Activated CD4-positive, alpha-beta memory T cell treated with anti-CD3 and anti-CD28 coated beads for 36 hours (primary cell): ENCODE measurements at regions not wholly inside any gene's neighbourhood (a gene's known extent, or its start where the extent isn't known, plus 50 kb on each side); places are given as distances from the start of the nearest gene placed in this dataset.

Experiments used
- CTCF ChIA-PET: fragments of 350-600 bp; sonication (Branson Sonifier 250); formaldehyde crosslinking; loops from one replicate; lab custom pipeline; 2021; ENCODE audit warnings: antibody characterized with exemption, inconsistent platforms; lab: Charles Lee
- POLR2A ChIA-PET: fragments of 350-600 bp; sonication (Branson Sonifier 250); formaldehyde crosslinking; loops from one replicate; lab custom pipeline; 2021; ENCODE audit warnings: antibody characterized with exemption; lab: Charles Lee
- DNase-seq: peaks from one replicate; pipeline ENCODE4 v3.0.0-alpha.2; 2020
- H3K27ac Mint-ChIP-seq: one replicate; pipeline ENCODE4 v1.8.0; 2021; ENCODE audit warnings: mixed read lengths
- H3K27me3 Mint-ChIP-seq: one replicate; pipeline ENCODE4 v1.8.0; 2021; ENCODE audit warnings: mixed read lengths
- H3K36me3 Mint-ChIP-seq: one replicate; pipeline ENCODE4 v1.8.0; 2021; ENCODE audit warnings: mixed read lengths
- H3K4me1 Mint-ChIP-seq: one replicate; pipeline ENCODE4 v1.8.0; 2021; ENCODE audit warnings: low read depth, mixed read lengths
- H3K4me3 Mint-ChIP-seq: one replicate; pipeline ENCODE4 v1.8.0; 2021; ENCODE audit warnings: mild to moderate bottlenecking, mixed read lengths
- H3K9me3 Mint-ChIP-seq: one replicate; pipeline ENCODE4 v1.8.0; 2021; ENCODE audit warnings: mixed read lengths
- intact Hi-C: fragments of 100-400 bp; cut with micrococcal nuclease; formaldehyde crosslinking; loops from one replicate; pipeline ENCODE4 v1.15.1; 2023

DNA sequence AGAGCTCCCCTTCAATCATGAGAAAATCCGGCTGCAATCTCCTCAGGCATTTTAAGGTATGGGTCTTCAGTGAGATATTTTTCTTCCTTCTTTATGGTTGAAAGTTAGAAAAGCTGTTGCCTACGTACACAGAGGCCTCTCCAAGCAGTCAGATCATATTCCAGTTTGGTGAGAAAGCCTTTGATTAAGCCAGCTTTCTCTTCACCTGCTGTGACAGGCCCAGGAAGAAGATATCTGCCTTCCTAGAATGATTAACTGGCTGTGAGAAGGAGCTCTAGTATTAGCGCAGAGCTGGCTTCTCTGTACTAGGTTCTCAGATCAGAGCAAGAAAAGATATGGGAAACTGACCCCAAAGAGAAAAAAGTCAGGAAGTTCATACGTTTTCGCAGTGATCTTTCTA lies 585.0 kb upstream of the CHAC2 start:
- CTCF ChIA-PET: no interaction called here

DNA sequence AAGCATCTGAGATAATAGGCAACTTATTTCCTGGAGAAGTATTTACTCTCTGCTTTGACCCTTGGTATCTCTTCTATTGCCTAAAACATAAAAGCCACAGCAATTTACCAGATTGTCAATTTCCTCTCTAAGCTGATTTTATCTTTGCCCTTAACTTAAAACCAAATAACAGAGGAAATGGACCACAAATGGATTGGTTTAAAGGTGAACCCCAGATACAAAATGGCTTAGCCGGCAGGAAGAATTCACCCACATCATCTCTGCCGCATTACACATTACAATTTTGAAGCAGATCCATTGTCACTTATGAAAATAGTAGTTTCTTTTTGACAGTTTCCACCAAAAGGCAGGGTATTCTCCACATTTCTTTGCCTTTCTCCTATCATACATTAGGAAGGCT lies 585.8 kb upstream of the CHAC2 start:
- intact Hi-C loops: no loop called here
- peaks cover 2% of the 10 kb centered on the region for H3K4me1 Mint-ChIP-seq
- H3K27me3 Mint-ChIP-seq: no peaks in the 10 kb centered on the region
- no peaks in the 10 kb centered on the region for H3K36me3 Mint-ChIP-seq
- POLR2A ChIA-PET: no interaction called here
- no peak for DNase-seq
- CTCF ChIA-PET: no interaction called here
- no peak overlapping the region for H3K27ac Mint-ChIP-seq
- no peak overlapping the region for H3K4me3 Mint-ChIP-seq
- no peaks in the 10 kb centered on the region for H3K9me3 Mint-ChIP-seq

More for the DNA sequence above, 585.0 kb upstream of the CHAC2 start:
- DNase-seq: no peak
- intact Hi-C loops: no loop called here
- no peaks in the 10 kb centered on the region for H3K27me3 Mint-ChIP-seq
- no peak overlapping the region for H3K27ac Mint-ChIP-seq
- H3K36me3 Mint-ChIP-seq: no peaks in the 10 kb centered on the region
- no peaks in the 10 kb centered on the region for H3K9me3 Mint-ChIP-seq
- H3K4me1 Mint-ChIP-seq: peaks cover 2% of the 10 kb centered on the region
- POLR2A ChIA-PET: no interaction called here
- H3K4me3 Mint-ChIP-seq: no peak overlapping the region

DNA sequence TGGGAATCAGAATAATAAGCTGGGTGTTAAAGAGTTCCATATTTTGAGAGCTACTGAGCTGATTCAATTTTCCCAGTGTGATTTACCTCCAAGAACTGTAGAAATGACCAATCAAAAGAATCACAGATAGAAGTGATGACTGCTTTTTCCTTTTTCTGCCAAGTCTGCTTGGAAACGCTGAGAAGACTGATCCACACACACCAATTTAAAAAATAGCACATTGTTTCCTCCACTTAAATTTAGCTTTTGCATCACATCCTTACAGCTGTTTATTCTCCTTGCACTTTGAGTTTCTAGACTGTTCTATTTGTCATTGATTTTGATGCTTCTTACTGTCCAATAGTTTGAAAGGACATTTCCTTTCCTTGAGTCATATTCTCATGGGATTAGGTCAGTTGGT lies 590.3 kb upstream of the CHAC2 start:
- intact Hi-C loops: no loop called here
- no peak for DNase-seq
- H3K27me3 Mint-ChIP-seq: no peaks in the 10 kb centered on the region
- POLR2A ChIA-PET: no interaction called here
- no peak overlapping the region for H3K27ac Mint-ChIP-seq
- no peaks in the 10 kb centered on the region for H3K9me3 Mint-ChIP-seq
- no peaks in the 10 kb centered on the region for H3K36me3 Mint-ChIP-seq
- CTCF ChIA-PET: no interaction called here
- no peak overlapping the region for H3K4me3 Mint-ChIP-seq
- H3K4me1 Mint-ChIP-seq: peaks cover under 1% of the 10 kb centered on the region

DNA sequence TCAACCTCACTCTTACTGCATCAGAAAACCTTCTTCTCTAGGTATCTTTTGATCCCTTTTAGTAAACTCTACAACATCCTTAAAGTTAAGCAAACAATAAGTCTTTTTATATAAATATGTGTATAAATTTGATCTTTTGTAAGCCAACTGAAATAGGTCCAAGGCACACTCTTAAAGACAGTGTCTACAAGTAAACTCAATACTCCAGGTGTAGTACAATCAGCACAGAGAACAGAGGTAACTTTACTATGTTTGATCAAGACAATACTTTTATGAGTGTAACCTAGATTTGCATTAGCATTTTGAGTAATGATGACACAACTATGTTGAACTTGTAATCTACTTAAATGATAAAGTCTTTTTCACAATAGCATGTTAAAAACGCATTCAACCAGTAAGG lies 593.1 kb upstream of the CHAC2 start:
- ChIA-PET POLR2A (no interaction called here), CTCF (no interaction called here)
- H3K27me3 Mint-ChIP-seq: no peaks in the 10 kb centered on the region
- H3K9me3 Mint-ChIP-seq: no peaks in the 10 kb centered on the region
- no peak for DNase-seq
- no peak overlapping the region for H3K4me3 Mint-ChIP-seq
- H3K36me3 Mint-ChIP-seq: no peaks in the 10 kb centered on the region
- H3K4me1 Mint-ChIP-seq: no peaks in the 10 kb centered on the region
- H3K27ac Mint-ChIP-seq: no peak overlapping the region
- intact Hi-C loops: no loop called here

DNA sequence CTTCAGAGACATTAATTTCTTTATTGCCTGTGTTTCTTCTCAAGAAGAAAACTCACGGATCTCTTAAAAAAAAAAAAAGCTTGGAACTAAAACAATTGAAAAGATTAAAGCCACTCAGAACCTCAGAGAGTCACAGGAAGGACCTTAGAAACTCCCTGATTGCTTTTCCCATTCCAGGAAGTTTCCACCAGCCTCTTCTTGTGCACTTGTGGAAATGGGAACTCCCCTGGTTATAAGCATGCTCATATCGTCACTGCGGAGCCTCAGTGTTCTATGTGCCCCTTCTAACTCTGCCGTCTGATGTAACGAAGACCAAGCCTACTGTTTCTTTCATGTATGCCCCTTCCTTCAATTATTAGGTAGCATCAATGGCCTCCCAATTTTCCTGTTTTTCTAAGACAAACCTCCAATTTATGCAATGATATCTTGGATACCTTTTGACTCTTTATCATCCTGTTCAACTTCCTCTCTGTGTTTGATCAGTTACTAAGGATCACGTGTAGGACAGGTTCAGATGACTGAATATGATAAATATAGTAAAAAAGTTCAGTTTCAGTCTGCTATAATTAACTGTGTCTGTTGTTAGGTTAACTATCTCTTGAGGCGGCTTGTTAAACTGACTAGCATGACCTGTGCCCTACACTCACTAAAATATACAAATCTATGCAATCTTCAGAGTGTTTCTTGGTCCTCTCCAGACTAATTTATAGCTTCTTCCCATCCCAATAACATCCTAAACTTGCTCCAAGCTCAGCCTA lies 593.7 kb upstream of the CHAC2 start:
- DNase-seq: no peak
- no peaks in the 10 kb centered on the region for H3K4me1 Mint-ChIP-seq
- no peaks in the 10 kb centered on the region for H3K9me3 Mint-ChIP-seq
- CTCF ChIA-PET: no interaction called here
- H3K27me3 Mint-ChIP-seq: no peaks in the 10 kb centered on the region
- POLR2A ChIA-PET: no interaction called here
- H3K4me3 Mint-ChIP-seq: no peak overlapping the region
- H3K36me3 Mint-ChIP-seq: no peaks in the 10 kb centered on the region
- no peak overlapping the region for H3K27ac Mint-ChIP-seq
- intact Hi-C loops: no loop called here

DNA sequence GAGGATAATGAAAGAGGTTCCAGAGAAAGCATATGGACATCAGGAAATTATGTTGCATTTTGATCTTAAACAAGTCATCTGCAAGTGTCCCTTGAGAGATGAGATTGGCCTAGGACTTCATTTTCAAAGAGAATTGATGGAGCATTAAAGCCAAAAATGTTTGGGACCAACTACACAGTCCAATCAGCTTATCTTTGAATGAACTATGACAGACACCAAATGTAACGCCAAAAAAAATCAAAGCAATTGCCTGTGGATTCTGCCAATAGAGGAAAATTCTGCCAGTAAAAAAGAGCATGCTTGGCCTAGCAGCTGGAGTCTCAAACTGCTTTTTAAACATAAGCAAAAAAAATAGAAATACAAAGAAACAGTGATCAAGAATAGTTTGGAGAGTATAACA lies 594.5 kb upstream of the CHAC2 start:
- ChIA-PET CTCF (no interaction called here), POLR2A (no interaction called here)
- H3K4me3 Mint-ChIP-seq: no peak overlapping the region
- H3K27ac Mint-ChIP-seq: no peak overlapping the region
- no peaks in the 10 kb centered on the region for H3K27me3 Mint-ChIP-seq
- no peaks in the 10 kb centered on the region for H3K9me3 Mint-ChIP-seq
- no peaks in the 10 kb centered on the region for H3K4me1 Mint-ChIP-seq
- H3K36me3 Mint-ChIP-seq: no peaks in the 10 kb centered on the region
- intact Hi-C loops: no loop called here
- DNase-seq: no peak

DNA sequence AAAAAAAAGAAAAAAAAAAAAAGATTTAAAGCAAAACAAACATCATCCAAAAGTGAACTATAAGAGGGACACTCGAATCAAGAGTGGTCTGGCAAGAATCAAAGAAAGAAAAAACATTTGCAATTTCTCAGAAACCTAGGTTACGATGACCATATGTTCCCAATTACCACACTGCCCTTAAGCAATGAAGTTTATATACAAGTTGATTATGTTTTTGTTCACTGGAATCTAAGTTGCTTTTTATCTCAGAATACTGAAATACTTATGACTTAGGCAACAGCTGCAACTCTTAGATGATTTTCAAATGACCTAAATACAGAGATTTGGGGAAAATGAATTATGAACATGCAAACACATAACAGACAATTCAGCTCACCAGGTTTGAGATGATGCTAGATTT lies 597.1 kb upstream of the CHAC2 start:
- Mint-ChIP-seq H3K4me3 (no peak overlapping the region), H3K9me3 (peaks cover 6% of the 10 kb centered on the region)

DNA sequence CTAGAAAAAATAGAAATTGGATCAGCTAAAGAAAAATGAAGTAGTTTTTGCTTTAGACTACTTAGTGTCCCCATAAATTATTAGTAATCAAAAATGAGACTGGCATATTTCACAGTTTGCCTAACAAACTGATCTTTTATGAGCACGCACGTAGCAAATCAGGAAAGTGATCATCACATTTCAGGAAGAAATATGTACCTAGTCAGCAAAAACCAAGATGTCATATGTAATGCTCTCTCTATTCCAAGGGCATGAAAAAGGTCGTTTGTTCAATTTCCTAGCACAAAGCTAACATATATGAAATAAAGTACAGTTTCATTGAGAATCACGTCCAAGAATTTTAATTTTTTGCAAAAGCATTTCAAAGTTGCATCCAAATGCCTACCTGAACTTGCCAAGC lies 600.4 kb upstream of the CHAC2 start:
- Mint-ChIP-seq H3K4me3 (no peak overlapping the region), H3K27me3 (no peaks in the 10 kb centered on the region), H3K4me1 (no peaks in the 10 kb centered on the region), H3K36me3 (no peaks in the 10 kb centered on the region), H3K9me3 (peaks cover 6% of the 10 kb centered on the region), H3K27ac (no peak overlapping the region)
- ChIA-PET POLR2A (no interaction called here), CTCF (no interaction called here)
- DNase-seq: no peak
- intact Hi-C loops: no loop called here

More for the DNA sequence above, 597.1 kb upstream of the CHAC2 start:
- intact Hi-C loops: no loop called here
- POLR2A ChIA-PET: no interaction called here
- DNase-seq: no peak
- Mint-ChIP-seq H3K27ac (no peak overlapping the region), H3K27me3 (no peaks in the 10 kb centered on the region), H3K4me1 (no peaks in the 10 kb centered on the region), H3K36me3 (no peaks in the 10 kb centered on the region)
- CTCF ChIA-PET: no interaction called here

DNA sequence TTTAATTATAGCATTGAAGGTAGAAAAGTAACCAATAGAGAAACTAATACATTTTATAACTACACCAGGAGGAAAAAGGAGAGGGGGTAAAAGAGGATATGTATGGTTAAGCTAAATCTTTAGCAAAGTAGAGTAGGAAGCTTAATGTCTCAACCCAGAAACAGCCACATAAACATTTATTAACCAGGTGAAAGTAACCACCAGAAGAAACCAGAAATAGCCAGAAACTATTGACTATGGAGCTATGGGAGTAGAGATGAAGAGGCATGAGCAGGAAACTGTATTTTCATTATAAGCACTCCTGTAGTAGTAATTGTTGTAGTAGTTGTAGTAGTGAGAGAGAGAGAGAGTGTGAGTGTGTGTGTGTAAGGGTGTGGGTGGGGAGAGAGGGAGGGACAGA lies 617.5 kb upstream of the CHAC2 start:
- Mint-ChIP-seq H3K27me3 (no peaks in the 10 kb centered on the region), H3K4me3 (no peak overlapping the region), H3K4me1 (no peaks in the 10 kb centered on the region), H3K36me3 (no peaks in the 10 kb centered on the region), H3K27ac (no peak overlapping the region), H3K9me3 (peaks cover 2% of the 10 kb centered on the region)
- POLR2A ChIA-PET: no interaction called here
- intact Hi-C loops: no loop called here
- CTCF ChIA-PET: no interaction called here
- DNase-seq: no peak

DNA sequence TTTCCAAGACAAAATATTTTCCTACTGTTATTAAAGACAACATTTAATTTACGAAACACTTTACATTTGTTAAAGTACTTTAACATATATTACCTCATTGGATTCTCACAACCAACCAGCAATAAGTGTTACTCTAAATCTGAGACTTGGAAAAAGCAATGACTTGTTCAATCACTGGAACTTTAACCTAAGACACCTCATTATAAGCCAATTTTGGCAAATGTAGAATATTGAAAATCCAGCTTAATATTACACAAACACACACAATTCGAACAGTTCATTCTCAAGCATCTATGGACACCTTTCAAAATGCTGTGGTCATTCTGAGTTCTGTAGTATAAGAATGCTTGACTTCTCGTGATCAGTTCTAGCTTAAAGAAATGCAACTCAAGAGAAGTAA lies 619.4 kb upstream of the CHAC2 start:
- Mint-ChIP-seq H3K9me3 (no peaks in the 10 kb centered on the region), H3K27ac (no peak overlapping the region), H3K27me3 (no peaks in the 10 kb centered on the region), H3K36me3 (no peaks in the 10 kb centered on the region), H3K4me1 (no peaks in the 10 kb centered on the region), H3K4me3 (no peak overlapping the region)
- ChIA-PET POLR2A (no interaction called here), CTCF (no interaction called here)
- intact Hi-C loops: no loop called here
- DNase-seq: no peak

DNA sequence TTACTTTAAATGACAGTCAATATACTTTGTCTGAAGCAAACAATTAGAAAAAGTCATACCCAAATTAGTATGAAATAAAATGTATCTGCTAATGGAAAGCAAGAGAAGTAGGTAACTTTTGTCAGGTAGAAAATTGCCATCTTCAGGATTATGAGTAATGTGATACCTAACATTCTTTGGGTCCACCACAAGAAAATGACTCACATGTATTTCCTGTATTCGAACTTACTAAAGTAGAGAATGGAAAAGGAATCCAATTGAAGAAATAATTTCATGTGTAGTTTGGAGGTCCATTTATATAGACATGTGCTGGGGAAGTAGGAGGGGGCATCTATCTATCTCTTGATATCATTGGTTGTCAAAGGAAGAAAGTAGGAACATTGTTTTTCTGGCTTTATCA lies 636.2 kb upstream of the CHAC2 start:
- POLR2A ChIA-PET: no interaction called here
- H3K27ac Mint-ChIP-seq: no peak overlapping the region
- CTCF ChIA-PET: no interaction called here
- intact Hi-C loops: no loop called here
- no peaks in the 10 kb centered on the region for H3K36me3 Mint-ChIP-seq
- H3K27me3 Mint-ChIP-seq: no peaks in the 10 kb centered on the region
- no peaks in the 10 kb centered on the region for H3K4me1 Mint-ChIP-seq
- H3K9me3 Mint-ChIP-seq: no peaks in the 10 kb centered on the region
- no peak overlapping the region for H3K4me3 Mint-ChIP-seq
- DNase-seq: no peak

DNA sequence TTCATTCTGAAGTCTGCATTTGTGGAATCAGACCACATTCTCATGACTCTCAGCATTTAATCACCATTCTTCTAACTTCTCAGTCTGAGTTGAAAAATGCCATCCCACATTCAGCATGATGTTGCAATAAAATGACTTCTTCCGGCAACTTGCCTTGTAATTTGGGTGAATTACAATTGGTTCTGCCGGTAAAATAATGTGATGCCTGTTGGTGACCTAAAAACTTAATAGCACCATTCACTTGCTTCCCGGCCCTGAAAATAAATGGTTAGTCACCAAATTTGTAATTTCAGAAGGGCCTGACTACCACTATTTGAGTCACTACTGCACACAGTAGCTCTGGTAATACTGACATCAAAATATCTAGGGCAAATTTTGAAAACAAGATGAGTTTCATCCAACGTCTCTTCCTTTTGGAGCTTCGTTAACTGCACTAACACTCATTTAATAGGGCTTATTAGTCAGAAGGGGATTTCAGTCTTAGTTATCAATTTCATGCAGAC lies 637.1 kb upstream of the CHAC2 start:
- Mint-ChIP-seq H3K9me3 (no peaks in the 10 kb centered on the region), H3K4me3 (no peak overlapping the region), H3K4me1 (no peaks in the 10 kb centered on the region), H3K27ac (no peak overlapping the region), H3K36me3 (no peaks in the 10 kb centered on the region), H3K27me3 (no peaks in the 10 kb centered on the region)
- intact Hi-C loops: no loop called here
- CTCF ChIA-PET: no interaction called here
- DNase-seq: no peak
- POLR2A ChIA-PET: no interaction called here

DNA sequence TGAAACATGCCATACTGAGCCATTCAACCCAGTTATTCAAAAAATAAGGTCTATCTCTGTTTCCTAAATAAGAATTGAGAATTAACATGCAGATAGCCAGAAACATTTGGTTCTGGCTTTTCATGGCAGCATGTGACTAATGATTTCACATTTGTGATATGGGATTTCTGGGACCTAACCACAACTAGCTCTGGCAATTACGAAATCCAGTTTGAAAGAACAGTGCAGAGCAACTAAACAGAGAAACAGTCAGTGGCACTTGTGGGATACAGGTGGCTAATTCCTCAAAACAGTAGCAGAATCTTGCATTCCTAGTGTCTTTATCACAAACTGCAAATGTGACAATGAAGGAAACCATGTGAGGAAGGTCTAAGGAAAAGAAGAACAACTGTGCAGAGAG lies 637.8 kb upstream of the CHAC2 start:
- intact Hi-C loops: no loop called here
- POLR2A ChIA-PET: no interaction called here
- Mint-ChIP-seq H3K36me3 (no peaks in the 10 kb centered on the region), H3K4me3 (no peak overlapping the region), H3K27me3 (no peaks in the 10 kb centered on the region), H3K4me1 (no peaks in the 10 kb centered on the region), H3K27ac (no peak overlapping the region), H3K9me3 (no peaks in the 10 kb centered on the region)
- DNase-seq: no peak
- CTCF ChIA-PET: no interaction called here
